ENCODE measurements at regions not wholly inside any gene's neighbourhood (a gene's known extent, or its start where the extent isn't known, plus 50 kb on each side); places are given as distances from the start of the nearest gene placed in this dataset.

- 83% methylated on average over 1 of the region's 1 CpG for WGBS
These were observed 79.6 kb upstream of the MAST4 start for GRCh38 chr5:66516550-66516949.

GRCh38 chr5:66517351-66517750, 78.8 kb upstream of the MAST4 start:
- WGBS, result 68% methylated on average over 2 of the region's 2 CpGs
- H3K36me3 ChIP-seq (ENCODE audit: insufficient read depth), result no peaks in the 10 kb centered on the region
- H3K27ac ChIP-seq (ENCODE audit: low read depth), result no peak overlapping the region
- H3K4me1 ChIP-seq (ENCODE audit: insufficient read depth), result no peaks in the 10 kb centered on the region
- no peak for DNase-seq (ENCODE audit: extremely low spot score)
- no peak overlapping the region for H3K4me3 ChIP-seq (ENCODE audit: low read depth, low read length)

More at GRCh38 chr5:66516550-66516949, 79.6 kb upstream of the MAST4 start:
- DNase-seq (ENCODE audit: extremely low spot score), result no peak
- no peak overlapping the region for H3K4me3 ChIP-seq (ENCODE audit: low read depth, low read length)
- H3K36me3 ChIP-seq (ENCODE audit: insufficient read depth), result no peaks in the 10 kb centered on the region
- H3K27ac ChIP-seq (ENCODE audit: low read depth), result no peak overlapping the region
- H3K4me1 ChIP-seq (ENCODE audit: insufficient read depth), result no peaks in the 10 kb centered on the region

- Histone ChIP-seq H3K4me3 (ENCODE audit: low read depth, low read length) (no peak overlapping the region), H3K27ac (ENCODE audit: low read depth) (no peak overlapping the region), H3K4me1 (ENCODE audit: insufficient read depth) (no peaks in the 10 kb centered on the region), H3K36me3 (ENCODE audit: insufficient read depth) (no peaks in the 10 kb centered on the region)
- no peak for DNase-seq (ENCODE audit: extremely low spot score)
- WGBS, result 78% methylated on average over 3 of the region's 3 CpGs
These were observed 78.1 kb upstream of the MAST4 start for GRCh38 chr5:66518052-66518451.

- H3K4me3 ChIP-seq (ENCODE audit: low read depth, low read length), result no peak overlapping the region
- no peak overlapping the region for H3K27ac ChIP-seq (ENCODE audit: low read depth)
- H3K36me3 ChIP-seq (ENCODE audit: insufficient read depth), result no peaks in the 10 kb centered on the region
- DNase-seq (ENCODE audit: extremely low spot score), result peak; percentile 7
- 54% methylated on average over 4 of the region's 4 CpGs for whole genome bisulfite sequencing
- no peaks in the 10 kb centered on the region for H3K4me1 ChIP-seq (ENCODE audit: insufficient read depth)
These were observed 77.4 kb upstream of the MAST4 start for GRCh38 chr5:66518753-66519152.

- DNase-seq (ENCODE audit: extremely low spot score), result no peak
- 89% methylated on average over 1 of the region's 1 CpG for WGBS
- H3K4me3 ChIP-seq (ENCODE audit: low read depth, low read length), result no peak overlapping the region
- no peaks in the 10 kb centered on the region for H3K4me1 ChIP-seq (ENCODE audit: insufficient read depth)
- no peaks in the 10 kb centered on the region for H3K36me3 ChIP-seq (ENCODE audit: insufficient read depth)
- H3K27ac ChIP-seq (ENCODE audit: low read depth), result no peak overlapping the region
These were observed 76.6 kb upstream of the MAST4 start for GRCh38 chr5:66519626-66520025.

GRCh38 chr5:66520854-66521253, 75.3 kb upstream of the MAST4 start:
- H3K36me3 ChIP-seq (ENCODE audit: insufficient read depth), result no peaks in the 10 kb centered on the region
- H3K27ac ChIP-seq (ENCODE audit: low read depth), result no peak overlapping the region
- no peak for DNase-seq (ENCODE audit: extremely low spot score)
- no peak overlapping the region for H3K4me3 ChIP-seq (ENCODE audit: low read depth, low read length)
- no peaks in the 10 kb centered on the region for H3K4me1 ChIP-seq (ENCODE audit: insufficient read depth)

GRCh38 chr5:66527478-66528035, 68.6 kb upstream of the MAST4 start:
- 60% methylated on average over 4 of the region's 4 CpGs for WGBS
- Histone ChIP-seq H3K36me3 (ENCODE audit: insufficient read depth) (no peaks in the 10 kb centered on the region), H3K4me1 (ENCODE audit: insufficient read depth) (no peaks in the 10 kb centered on the region), H3K27ac (ENCODE audit: low read depth) (no peak overlapping the region), H3K4me3 (ENCODE audit: low read depth, low read length) (no peak overlapping the region)
- peak; percentile 32 for DNase-seq (ENCODE audit: extremely low spot score)

GRCh38 chr5:66529182-66529581, 67.0 kb upstream of the MAST4 start:
- H3K27ac ChIP-seq (ENCODE audit: low read depth), result no peak overlapping the region
- no peak overlapping the region for H3K4me3 ChIP-seq (ENCODE audit: low read depth, low read length)
- 54% methylated on average over 1 of the region's 1 CpG for WGBS
- DNase-seq (ENCODE audit: extremely low spot score), result no peak
- no peaks in the 10 kb centered on the region for H3K36me3 ChIP-seq (ENCODE audit: insufficient read depth)
- H3K4me1 ChIP-seq (ENCODE audit: insufficient read depth), result no peaks in the 10 kb centered on the region

- Histone ChIP-seq H3K4me3 (ENCODE audit: low read depth, low read length) (no peak overlapping the region), H3K36me3 (ENCODE audit: insufficient read depth) (no peaks in the 10 kb centered on the region), H3K4me1 (ENCODE audit: insufficient read depth) (no peaks in the 10 kb centered on the region), H3K27ac (ENCODE audit: low read depth) (no peak overlapping the region)
- DNase-seq (ENCODE audit: extremely low spot score), result no peak
- 84% methylated on average over 2 of the region's 2 CpGs for WGBS
These were observed 66.5 kb upstream of the MAST4 start for GRCh38 chr5:66529704-66530103.

- no peak for DNase-seq (ENCODE audit: extremely low spot score)
- Histone ChIP-seq H3K4me3 (ENCODE audit: low read depth, low read length) (no peak overlapping the region), H3K36me3 (ENCODE audit: insufficient read depth) (no peaks in the 10 kb centered on the region), H3K4me1 (ENCODE audit: insufficient read depth) (no peaks in the 10 kb centered on the region), H3K27ac (ENCODE audit: low read depth) (no peak overlapping the region)
These were observed 58.1 kb upstream of the MAST4 start for GRCh38 chr5:66538126-66538525.

GRCh38 chr5:66538531-66538930, 57.7 kb upstream of the MAST4 start:
- no peak overlapping the region for H3K4me3 ChIP-seq (ENCODE audit: low read depth, low read length)
- no peak overlapping the region for H3K27ac ChIP-seq (ENCODE audit: low read depth)
- 91% methylated on average over 3 of the region's 3 CpGs for WGBS
- H3K36me3 ChIP-seq (ENCODE audit: insufficient read depth), result no peaks in the 10 kb centered on the region
- DNase-seq (ENCODE audit: extremely low spot score), result no peak
- no peaks in the 10 kb centered on the region for H3K4me1 ChIP-seq (ENCODE audit: insufficient read depth)

- WGBS, result 51% methylated on average over 2 of the region's 2 CpGs
These were observed 56.1 kb upstream of the MAST4 start for GRCh38 chr5:66540078-66540477.

GRCh38 chr5:66542711-66543110, 53.5 kb upstream of the MAST4 start:
- H3K4me3 ChIP-seq (ENCODE audit: low read depth, low read length), result no peak overlapping the region
- no peak for DNase-seq (ENCODE audit: extremely low spot score)
- no peaks in the 10 kb centered on the region for H3K36me3 ChIP-seq (ENCODE audit: insufficient read depth)
- no peaks in the 10 kb centered on the region for H3K4me1 ChIP-seq (ENCODE audit: insufficient read depth)
- no peak overlapping the region for H3K27ac ChIP-seq (ENCODE audit: low read depth)

More at GRCh38 chr5:66540078-66540477, 56.1 kb upstream of the MAST4 start:
- Histone ChIP-seq H3K27ac (ENCODE audit: low read depth) (no peak overlapping the region), H3K4me3 (ENCODE audit: low read depth, low read length) (no peak overlapping the region), H3K36me3 (ENCODE audit: insufficient read depth) (no peaks in the 10 kb centered on the region), H3K4me1 (ENCODE audit: insufficient read depth) (no peaks in the 10 kb centered on the region)
- DNase-seq (ENCODE audit: extremely low spot score), result no peak

Measured in urinary bladder (tissue), 3 donors.